GM12865 (cell line): ENCODE measurements at regions not wholly inside any gene's neighbourhood (a gene's known extent, or its start where the extent isn't known, plus 50 kb on each side); places are given as distances from the start of the nearest gene placed in this dataset.

Experiments used
- DNase-seq: peaks from one replicate; pipeline ENCODE4 v3.0.0; 2010; ENCODE audit warnings: low read depth
- H3K4me3 ChIP-seq: 2 replicates; pipeline ENCODE4 v1.5.1; 2011; ENCODE audit warnings: mild to moderate bottlenecking, low read depth, low read length, control low read depth
- CTCF ChIP-seq: IDR thresholded peaks from 2 replicates; pipeline ENCODE4 v1.5.1; 2011; ENCODE audit warnings: low read length, control low read depth, low read depth, inconsistent platforms; ENCODE audit not compliant: insufficient read depth; ENCODE audit errors: missing control alignments

DNA sequence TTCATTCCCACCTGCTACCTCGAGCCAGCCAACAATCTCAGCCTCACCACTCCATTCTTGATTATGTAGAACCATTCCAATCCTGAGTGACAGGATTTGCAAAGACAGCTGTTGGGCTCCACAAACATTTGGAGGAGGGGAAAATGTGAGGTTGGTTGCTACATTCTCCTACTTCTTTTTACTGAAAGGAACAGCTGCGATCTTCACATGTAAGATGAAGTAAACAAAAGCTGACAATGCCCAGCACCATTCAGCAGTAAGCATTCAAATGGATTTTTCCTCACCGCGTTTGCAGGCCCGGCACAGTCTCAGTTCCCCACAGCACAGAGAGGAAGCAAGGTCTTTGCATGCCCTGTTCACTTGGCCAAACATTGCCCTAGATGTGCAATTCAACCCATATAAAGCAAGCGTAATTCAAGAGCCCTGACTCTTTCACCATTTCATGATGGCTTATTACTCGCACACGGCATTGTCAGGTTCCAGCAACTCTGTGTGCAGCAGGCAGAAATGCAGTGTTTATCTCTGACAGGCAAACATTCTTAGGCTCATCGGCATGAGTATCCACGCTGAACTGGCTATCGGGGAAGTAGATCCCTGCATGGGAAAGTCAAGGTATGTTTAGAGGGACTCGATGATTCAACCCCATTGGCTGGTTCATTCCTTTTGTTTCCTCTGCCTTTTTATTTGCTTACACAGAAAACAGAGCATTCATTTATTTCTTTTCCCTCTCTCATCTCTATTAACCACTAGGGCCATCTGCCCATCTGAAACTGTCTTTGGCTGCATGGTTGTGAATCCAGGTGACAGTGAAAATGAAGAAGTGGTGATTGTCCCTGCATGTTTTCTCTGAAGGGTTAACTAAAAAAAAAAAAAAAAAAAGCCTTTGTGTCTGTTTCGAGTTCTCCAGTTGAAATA lies 236.1 kb upstream of the PLEKHG7 start:
- peak; percentile 91 for DNase-seq
- H3K4me3 ChIP-seq = peak overlapping the region; percentile 70

DNA sequence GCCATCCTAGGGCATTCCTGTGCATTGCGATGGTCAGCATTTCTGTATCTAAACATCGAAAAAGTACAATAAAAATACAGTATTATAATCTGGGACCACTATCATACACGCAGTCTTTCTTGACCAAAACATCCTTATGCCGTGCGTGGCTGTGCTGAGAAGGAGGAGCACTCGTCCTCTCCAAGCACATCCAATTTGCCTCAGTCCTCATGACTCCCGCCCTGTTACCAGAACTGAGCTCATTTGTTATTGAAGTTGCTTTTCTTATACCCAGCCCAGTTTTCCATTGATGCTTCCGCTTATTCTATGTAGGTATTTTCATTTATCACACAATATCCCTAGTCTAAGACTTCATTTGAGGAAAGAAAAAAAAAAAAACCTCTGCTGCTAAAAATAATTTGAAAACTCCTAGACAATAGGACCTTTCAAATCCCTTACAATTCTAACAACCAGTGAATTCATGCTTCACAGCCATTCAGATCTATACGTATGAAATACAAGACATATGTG lies 236.9 kb upstream of the PLEKHG7 start:
- peak overlapping the region; percentile 70 for H3K4me3 ChIP-seq
- TF ChIP-seq CTCF = no peak
- peak; percentile 34 for DNase-seq

More for the DNA sequence above, 236.1 kb upstream of the PLEKHG7 start:
- TF ChIP-seq CTCF = no peak

GRCh38 chr12:92464911-92465310 lies 237.9 kb upstream of the PLEKHG7 start:
- peak overlapping the region; percentile 70; the same call in 1 of the 2 replicates for H3K4me3 ChIP-seq
- TF ChIP-seq CTCF = no peak

GRCh38 chr12:92463171-92463570 lies 239.6 kb upstream of the PLEKHG7 start:
- TF ChIP-seq CTCF = no peak
- DNase-seq = no peak
- no peak overlapping the region for H3K4me3 ChIP-seq

More at GRCh38 chr12:92464911-92465310, 237.9 kb upstream of the PLEKHG7 start:
- DNase-seq = no peak

- TF ChIP-seq CTCF = no peak
- DNase-seq = peak; percentile 33
- peak overlapping the region; percentile 26 for H3K4me3 ChIP-seq
These were observed 240.3 kb upstream of the PLEKHG7 start for GRCh38 chr12:92462527-92462926.

DNA sequence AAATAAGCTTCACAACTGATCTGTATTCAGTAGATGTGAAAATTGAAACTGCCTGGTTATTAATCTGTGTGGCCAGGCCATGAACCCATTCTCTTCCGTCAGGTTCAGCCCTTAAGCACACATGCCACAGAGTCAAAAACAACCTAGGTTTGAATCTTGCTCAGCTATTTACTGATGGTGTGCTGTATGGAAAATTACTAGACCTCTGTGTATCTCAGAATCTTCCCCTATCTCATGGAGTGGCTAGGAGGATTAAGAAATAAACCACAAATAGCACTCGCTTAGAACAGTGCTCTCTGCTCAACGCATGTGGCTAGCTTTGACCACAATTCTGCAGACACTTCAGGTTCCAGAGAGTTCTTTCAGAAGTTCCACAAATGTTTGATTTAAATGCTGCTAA lies 240.7 kb upstream of the PLEKHG7 start:
- no peak for TF ChIP-seq CTCF
- peak overlapping the region; percentile 26 for H3K4me3 ChIP-seq
- DNase-seq = peak; percentile 92
